HCT116 (cell line): ENCODE measurements at regions not wholly inside any gene's neighbourhood (a gene's known extent, or its start where the extent isn't known, plus 50 kb on each side); places are given as distances from the start of the nearest gene placed in this dataset.

ENCODE experiments used
- ATAC-seq: fragments of 200-7000 bp; cut with Tn5 transposase; 2 replicates; pipeline ENCODE4 v1.9.1; 2020; ENCODE audit warnings: mild to moderate bottlenecking, moderate library complexity
- BruUV-seq: library from RNA; stranded (reverse); fragments of 400-500 nt; replicated peaks from 2 replicates; lab custom pipeline; 2021; lab: Mats Ljungman, UMichigan
- CTCF ChIA-PET: fragments of 300-600 bp; sonication (Branson Sonifier 250); formaldehyde crosslinking; loops from one replicate; lab custom pipeline; 2021; ENCODE audit warnings: antibody characterized with exemption; lab: Charles Lee
- POLR2A ChIA-PET: fragments of 300-600, 350-600 bp; sonication (Branson Sonifier 250); formaldehyde crosslinking; loops from one replicate; lab custom pipeline; 2021; ENCODE audit warnings: antibody characterized with exemption; lab: Charles Lee
- RAD21 ChIA-PET, 2 experiments: fragments of 300-600 bp; sonication (Branson Sonifier 250); formaldehyde crosslinking; loops; one replicate each; lab custom pipeline; 2023; ENCODE audit warnings: low total read pairs in 2 of 2; ENCODE audit not compliant: uncharacterized antibody in 2 of 2, unreplicated experiment in 2 of 2, low non-redundant PET in 1 of 2; lab: Charles Lee
- DNase-seq: peaks from one replicate; pipeline ENCODE4 v3.0.0-alpha.2; 2010; ENCODE audit warnings: low read depth, low spot score
- H2AFZ ChIP-seq: fragments of 200-600 bp; shearing (Covaris generic), sonication (generic); 2 replicates; pipeline ENCODE4 v1.6.1; 2017; ENCODE audit warnings: low read depth, mixed run types, mixed read lengths, antibody characterized with exemption, low read length; ENCODE audit not compliant: poor library complexity, severe bottlenecking
- H3K27ac ChIP-seq: 2 replicates; pipeline ENCODE4 v1.5.1; 2012; ENCODE audit warnings: low read depth, low read length
- H3K27me3 ChIP-seq: fragments of 200-600 bp; sonication (generic); 2 replicates; pipeline ENCODE4 v1.6.1; 2016; ENCODE audit warnings: mixed run types, low read length, mixed read lengths; ENCODE audit not compliant: insufficient read depth
- H3K36me3 ChIP-seq, 2 experiments: fragments of 200-500 bp in 1 of 2; fragments of 200-600 bp in 1 of 2; sonication (Bioruptor generic) in 1 of 2; sonication (generic) in 1 of 2; 2 replicates each; pipeline versions ENCODE4 v1.5.1 to v1.6.1; 2014 to 2016; ENCODE audit warnings: low read length in 2 of 2, inconsistent platforms in 1 of 2, mixed read lengths in 1 of 2, mixed run types in 1 of 2; ENCODE audit not compliant: insufficient read depth in 2 of 2, control insufficient read depth in 1 of 2
- H3K4me1 ChIP-seq, 2 experiments: fragments of 200-600 bp in 1 of 2; sonication (generic) in 1 of 2; 2 replicates each; pipeline versions ENCODE4 v1.5.1 to v1.6.1; 2012 to 2017; ENCODE audit warnings: low read length in 2 of 2, inconsistent platforms in 1 of 2, mild to moderate bottlenecking in 1 of 2, mixed read lengths in 1 of 2, mixed run types in 1 of 2, moderate library complexity in 1 of 2; ENCODE audit not compliant: insufficient read depth in 2 of 2, control insufficient read depth in 1 of 2
- H3K4me2 ChIP-seq: fragments of 200-600 bp; sonication (generic); 2 replicates; pipeline ENCODE4 v1.6.1; 2017; ENCODE audit warnings: mixed run types, low read length, mixed read lengths
- H3K4me3 ChIP-seq, 2 experiments: fragments of 200-600 bp in 1 of 2; sonication (generic) in 1 of 2; replicated peaks in 1 of 2; 2 replicates each; pipeline ENCODE4 v1.5.1; 2011 to 2016; ENCODE audit warnings: low read length in 2 of 2, control low read depth in 1 of 2, low read depth in 1 of 2, mild to moderate bottlenecking in 1 of 2, mixed read lengths in 1 of 2, mixed run types in 1 of 2
- H3K79me2 ChIP-seq: fragments of 200-600 bp; sonication (generic); 2 replicates; pipeline ENCODE4 v1.6.1; 2017; ENCODE audit warnings: mild to moderate bottlenecking, mixed run types, low read length, moderate library complexity, mixed read lengths; ENCODE audit not compliant: insufficient read depth
- H3K9ac ChIP-seq: fragments of 200-600 bp; sonication (generic); 2 replicates; pipeline ENCODE4 v1.6.1; 2016; ENCODE audit warnings: low read length, mixed read lengths
- H3K9me2 ChIP-seq: fragments of 200-600 bp; sonication (generic), shearing (Covaris generic); 2 replicates; pipeline ENCODE4 v1.6.1; 2017; ENCODE audit warnings: mixed run types, mild to moderate bottlenecking, moderate library complexity; ENCODE audit not compliant: insufficient read depth
- H3K9me3 ChIP-seq, 2 experiments: fragments of 200-500 bp in 1 of 2; fragments of 200-600 bp in 1 of 2; sonication (Bioruptor generic) in 1 of 2; sonication (generic) in 1 of 2; 2 replicates each; pipeline ENCODE4 v1.6.1; 2014 to 2017; ENCODE audit warnings: low read length in 2 of 2, mixed read lengths in 2 of 2, inconsistent platforms in 1 of 2, low read depth in 1 of 2, mild to moderate bottlenecking in 1 of 2, mixed run types in 1 of 2, moderate library complexity in 1 of 2; ENCODE audit not compliant: control insufficient read depth in 1 of 2, insufficient read depth in 1 of 2
- H4K20me1 ChIP-seq: fragments of 200-600 bp; sonication (generic), shearing (Covaris generic); 2 replicates; pipeline ENCODE4 v1.6.1; 2017; ENCODE audit warnings: mixed run types, mild to moderate bottlenecking, moderate library complexity; ENCODE audit not compliant: insufficient read depth
- CEBPB ChIP-seq: IDR thresholded peaks from 2 replicates; pipeline ENCODE4 v1.6.1; 2012; ENCODE audit warnings: low read depth
- EGR1 ChIP-seq: IDR thresholded peaks from 2 replicates; pipeline ENCODE4 v1.6.1; 2012; ENCODE audit warnings: low read depth
- FOSL1 ChIP-seq: IDR thresholded peaks from 2 replicates; pipeline ENCODE4 v1.6.1; 2012; ENCODE audit warnings: low read depth
- POLR2AphosphoS5 ChIP-seq: IDR thresholded peaks from 2 replicates; pipeline ENCODE4 v1.6.1; 2011; ENCODE audit warnings: mild to moderate bottlenecking, low read depth, low read length, moderate library complexity
- REST ChIP-seq: IDR thresholded peaks from 2 replicates; pipeline ENCODE4 v1.6.1; 2012; ENCODE audit warnings: low read depth
- SIN3A ChIP-seq: IDR thresholded peaks from 2 replicates; pipeline ENCODE4 v1.6.1; 2012; ENCODE audit warnings: low read depth
- SP1 ChIP-seq: IDR thresholded peaks from 2 replicates; pipeline ENCODE4 v1.6.1; 2012; ENCODE audit warnings: low read depth
- TCF7L2 ChIP-seq: IDR thresholded peaks from 2 replicates; pipeline ENCODE4 v1.7.0; 2011; ENCODE audit warnings: borderline replicate concordance, inconsistent platforms; ENCODE audit not compliant: insufficient read depth, insufficient read length; ENCODE audit errors: extremely low read depth
- YY1 ChIP-seq: IDR thresholded peaks from 2 replicates; pipeline ENCODE4 v1.6.1; 2011; ENCODE audit warnings: low read length, low read depth, moderate library complexity, mild to moderate bottlenecking; ENCODE audit not compliant: insufficient replicate concordance; ENCODE audit errors: extremely low read depth
- ZNF274 ChIP-seq: fragments of 200-500 bp; sonication (Bioruptor generic); IDR thresholded peaks from 2 replicates; pipeline ENCODE4 v1.6.1; 2014; ENCODE audit warnings: mild to moderate bottlenecking, low read depth, low read length, inconsistent platforms
- intact Hi-C: fragments of 100-400 bp; cut with micrococcal nuclease; formaldehyde crosslinking; loops from 2 replicates; pipeline ENCODE4 v1.10.0; 2022

DNA sequence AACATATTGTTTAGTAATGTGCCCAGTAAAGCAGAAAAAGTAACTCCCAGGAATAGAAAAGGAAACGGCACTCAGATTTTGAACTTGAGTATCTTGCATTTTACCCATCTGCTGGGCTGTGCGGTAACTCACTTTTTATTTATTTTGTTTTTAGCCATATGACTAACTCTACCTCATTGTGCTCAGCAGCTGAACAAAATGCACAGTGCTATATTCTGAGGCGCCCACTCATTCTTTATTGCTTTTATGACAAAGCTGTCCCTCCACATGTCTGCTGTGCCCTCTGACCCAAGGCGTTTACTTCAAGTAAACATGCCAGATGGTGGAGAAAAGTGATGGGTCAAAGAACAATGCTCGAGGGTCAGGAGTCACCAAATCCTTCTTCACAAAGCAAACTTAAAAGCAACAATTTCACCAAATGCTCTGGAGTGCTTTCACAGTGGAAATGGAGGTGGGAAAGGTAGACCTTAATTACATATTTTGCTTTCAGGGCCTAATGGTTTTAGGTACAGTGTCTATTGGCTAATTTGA lies 215.2 kb upstream of the ELAVL2 start:
- no peaks in the 10 kb centered on the region for H3K4me1 ChIP-seq
- H3K36me3 ChIP-seq, result no peaks in the 10 kb centered on the region
- no peak overlapping the region for H2AFZ ChIP-seq
- H3K4me2 ChIP-seq, result no peak overlapping the region
- POLR2A ChIA-PET, result no interaction called here
- intact Hi-C loops, result no loop called here
- BruUV-seq, result no TSS peak
- no peaks in the 10 kb centered on the region for H4K20me1 ChIP-seq
- no peak for TF ChIP-seq FOSL1
- TF ChIP-seq YY1, result no peak
- TF ChIP-seq ZNF274, result no peak
- TF ChIP-seq EGR1, result no peak
- TF ChIP-seq REST, result no peak
- no peak for TF ChIP-seq SIN3A
- no peak for TF ChIP-seq TCF7L2
- no peak for TF ChIP-seq SP1
- no peak for TF ChIP-seq POLR2AphosphoS5
- no peak for TF ChIP-seq CEBPB
- TF ChIP-seq, all 23 proteins: peak for 0
- H3K9ac ChIP-seq, result no peak overlapping the region
- H3K27me3 ChIP-seq, result no peaks in the 10 kb centered on the region
- H3K27ac ChIP-seq, result no peak overlapping the region
- ChIA-PET RAD21 (no interaction called here), CTCF (no interaction called here)
- H3K4me3 ChIP-seq, result no peak overlapping the region
- no peaks in the 10 kb centered on the region for H3K9me2 ChIP-seq
- DNase-seq, result no peak
- ATAC-seq, result no peak
- H3K9me3 ChIP-seq, result peaks cover 6 to 35% of the 10 kb centered on the region in 2 experiments; a peak in 2 of 4 replicates
- H3K79me2 ChIP-seq, result no peaks in the 10 kb centered on the region
